NCI-H1436 treated with DMSO at 0.1 percent for 48 hours (cell line): ENCODE measurements at regions not wholly inside any gene's neighbourhood (a gene's known extent, or its start where the extent isn't known, plus 50 kb on each side); places are given as distances from the start of the nearest gene placed in this dataset.
A peak's percentile ranks its signal among the peaks of the same experiment; 100 is the strongest.
"Not testable (repeated sequence)": the region's sequence is repeated elsewhere in the genome, so short reads cannot be mapped to it uniquely, and the experiment has no call there.

Experiments
- DNase-seq: peaks from one replicate; lab custom pipeline; 2025; lab: John Stamatoyannopoulos, UW

DNA sequence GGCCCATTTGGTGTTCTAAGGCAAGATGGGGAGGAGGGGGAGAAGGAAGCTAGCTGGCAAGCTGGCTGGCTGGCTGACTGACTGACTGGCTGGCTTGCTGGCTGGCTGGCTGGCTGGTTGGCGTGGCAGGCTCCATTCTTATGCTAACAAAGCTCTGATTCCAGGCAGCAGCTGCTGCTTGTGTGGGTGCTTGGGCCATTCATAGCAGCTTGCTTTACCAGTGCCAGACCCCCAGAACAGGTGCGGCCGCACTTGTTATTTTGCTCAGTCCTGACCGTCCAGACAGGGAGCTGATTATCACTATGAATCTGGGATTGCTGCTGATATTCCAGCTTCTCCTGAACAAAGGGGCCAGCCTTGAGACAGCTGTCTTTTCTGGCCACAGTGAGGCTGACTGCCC, 131.2 kb upstream of the PAK3 start:
- DNase-seq = no peak

DNA sequence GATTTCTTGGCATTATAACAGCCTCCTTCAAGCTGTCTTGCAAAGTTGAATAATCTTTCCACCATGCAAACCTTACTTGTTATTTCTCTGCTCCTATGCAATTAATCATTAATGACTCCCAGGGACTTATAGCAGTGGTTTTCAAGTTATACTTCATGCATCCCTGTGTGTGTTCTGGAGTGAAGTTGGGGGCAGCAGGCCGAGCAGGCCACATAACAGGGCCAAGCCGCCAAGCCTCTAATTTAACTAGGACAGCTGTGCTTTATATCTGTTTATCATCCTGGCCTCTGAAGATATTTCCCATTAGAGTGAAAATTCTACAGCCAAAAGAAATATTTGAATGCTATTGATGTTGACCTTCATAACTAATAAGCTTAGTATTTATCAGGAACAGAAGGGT, 133.5 kb upstream of the PAK3 start:
- no peak for DNase-seq

DNA sequence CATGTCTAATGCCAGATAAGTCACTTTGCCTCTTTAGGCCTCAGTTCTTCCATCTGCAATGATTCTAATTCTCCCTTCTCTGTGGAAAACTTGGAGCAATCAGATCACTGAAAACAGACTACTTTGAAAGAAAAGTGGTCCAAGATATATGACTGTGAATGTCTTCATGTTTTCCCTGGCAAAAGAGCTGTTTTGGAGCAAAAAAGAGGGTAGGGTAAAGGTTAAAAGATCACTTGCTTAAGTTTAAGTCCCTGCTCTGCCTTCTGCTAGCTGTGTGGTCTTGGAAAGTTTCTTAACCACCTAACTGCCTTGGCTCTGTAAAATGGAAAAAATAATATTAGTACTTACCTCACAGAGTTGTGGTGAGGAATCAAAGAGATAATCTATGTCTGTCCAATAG, 140.3 kb upstream of the PAK3 start:
- DNase-seq = no peak

GRCh38 chrX:110954428-110955100, 141.4 kb upstream of the PAK3 start:
- DNase-seq = no peak

- DNase-seq = no peak
Observed at GRCh38 chrX:110951472-110952269, 144.3 kb upstream of the PAK3 start.

DNA sequence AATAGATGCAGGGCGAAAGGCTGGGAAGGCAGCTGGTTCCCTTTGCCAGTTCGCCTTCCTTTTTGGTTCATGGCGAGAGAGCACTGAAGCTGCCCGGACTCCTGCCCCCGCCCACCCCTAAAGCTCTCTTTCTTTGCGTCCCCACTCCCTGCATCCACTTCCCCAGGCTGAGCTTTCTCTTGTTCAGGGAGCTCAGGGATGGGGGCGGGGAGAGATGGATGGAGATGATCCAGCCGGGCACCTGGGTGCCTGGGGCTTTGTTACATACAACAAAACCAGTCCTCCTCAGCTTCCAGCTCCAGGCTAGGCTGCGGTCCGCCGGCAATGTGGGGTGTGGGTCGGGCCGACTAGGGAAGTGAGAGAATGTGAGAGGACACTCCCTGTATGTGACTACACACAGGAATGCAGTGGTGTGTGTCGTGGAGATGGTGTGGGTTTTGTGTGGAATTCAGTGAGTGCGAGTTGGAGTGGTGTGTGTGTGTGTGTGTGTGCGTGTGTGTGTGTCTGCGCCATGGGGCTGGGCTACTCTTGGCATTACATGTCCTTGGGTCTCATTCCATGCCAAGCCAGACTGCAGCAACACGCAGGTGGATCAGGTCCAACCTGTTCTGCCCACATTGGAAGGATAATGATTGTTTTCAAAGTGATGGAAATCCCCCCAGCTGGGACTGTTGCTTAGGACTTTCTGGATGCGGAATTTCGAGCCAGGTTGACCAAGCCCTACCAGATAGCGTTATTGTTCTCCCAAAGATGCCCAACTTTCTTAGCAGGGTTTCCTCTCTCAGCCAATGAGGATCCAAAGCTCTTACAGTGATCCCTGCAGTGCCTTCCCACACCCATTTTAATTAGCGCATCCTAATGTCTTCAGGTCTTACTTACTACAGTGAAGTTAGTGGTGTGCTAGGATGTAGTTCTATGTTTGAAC, 149.4 kb upstream of the CHRDL1 start:
- DNase-seq = no peak

DNA sequence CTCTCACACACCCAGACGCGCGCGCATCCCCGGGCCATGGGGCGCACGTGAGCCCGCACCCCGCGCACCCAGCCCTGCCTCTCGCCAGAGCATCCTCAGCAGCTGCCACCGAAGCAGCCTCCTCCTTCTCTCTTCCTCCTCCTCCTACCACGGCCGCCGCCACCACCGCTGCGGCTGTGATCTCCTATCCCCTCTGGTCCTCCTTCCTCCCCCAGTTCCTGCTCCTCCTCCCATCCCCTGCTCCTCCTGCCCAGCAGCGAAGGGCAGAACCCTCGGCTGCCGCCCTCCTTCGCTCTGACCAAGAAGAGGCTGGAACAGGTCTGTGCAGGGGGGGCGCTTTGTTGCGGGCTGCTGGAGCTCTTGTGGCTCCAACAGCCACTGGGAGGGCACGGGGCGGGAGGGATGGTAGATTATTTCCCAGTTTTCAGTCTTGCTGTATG, 148.7 kb upstream of the CHRDL1 start:
- no peak for DNase-seq

GRCh38 chrX:110941906-110942305, 146.3 kb upstream of the CHRDL1 start:
- DNase-seq = no peak

GRCh38 chrX:110938977-110939732, 143.5 kb upstream of the CHRDL1 start:
- no peak for DNase-seq

DNA sequence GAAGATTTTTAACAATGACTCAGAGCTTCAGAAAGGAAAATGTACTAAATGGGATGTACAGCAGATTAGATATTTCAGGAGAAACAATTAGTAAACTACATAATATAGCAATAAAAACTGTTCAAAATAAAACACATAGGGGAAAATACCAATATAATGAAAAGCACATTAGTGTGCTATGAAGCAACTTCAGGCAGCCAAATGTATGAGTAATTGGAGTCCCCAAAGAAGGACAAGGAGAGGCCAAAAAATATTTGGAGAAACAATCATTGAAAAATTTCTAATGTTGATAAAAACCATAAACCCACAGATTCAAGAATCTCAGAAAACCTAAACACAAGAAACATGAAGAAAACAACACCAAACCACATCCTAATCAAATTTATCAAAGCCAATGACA, 129.3 kb upstream of the CHRDL1 start:
- no peak for DNase-seq

DNA sequence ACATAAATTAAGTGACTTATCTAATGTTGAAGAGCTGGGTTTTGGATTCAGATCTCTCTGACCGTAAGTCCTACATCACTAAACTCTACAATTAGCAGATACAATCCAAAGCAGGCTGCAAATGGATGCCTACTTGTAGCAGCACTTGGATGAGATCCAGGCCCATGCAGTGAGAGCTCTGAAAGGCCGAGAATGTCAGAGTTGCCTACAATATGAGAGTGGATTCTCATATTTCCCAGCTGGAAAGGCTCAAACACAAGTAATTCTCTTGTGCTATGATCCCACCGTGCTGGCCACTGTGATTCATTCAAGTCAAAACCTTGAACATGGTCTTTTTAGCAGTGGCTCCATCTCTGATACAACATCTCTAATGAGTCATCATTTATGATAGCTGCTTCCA, 125.4 kb upstream of the CHRDL1 start:
- no peak for DNase-seq

- no peak for DNase-seq
Observed at GRCh38 chrX:110915570-110915969, 120.0 kb upstream of the CHRDL1 start.

DNA sequence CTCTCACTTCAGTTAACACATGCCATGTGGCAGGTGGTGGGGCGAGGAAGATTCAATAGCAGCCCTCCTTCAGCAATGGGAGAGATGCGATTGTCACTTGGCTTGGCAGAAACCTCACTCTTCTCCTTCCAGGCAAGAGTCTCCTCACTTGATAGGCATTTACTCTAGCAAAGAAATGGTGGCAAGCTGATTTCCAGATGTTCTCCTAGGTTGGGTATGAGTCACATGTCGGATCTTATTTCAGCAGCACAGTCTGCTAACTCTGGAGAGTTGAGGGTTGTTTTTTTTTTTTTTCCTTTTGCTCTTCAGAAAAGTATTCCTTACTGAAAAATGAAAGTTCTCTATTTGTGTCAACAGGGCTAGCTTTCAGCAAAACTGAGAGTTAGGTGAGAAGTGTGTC, 119.5 kb upstream of the CHRDL1 start:
- no peak for DNase-seq

DNA sequence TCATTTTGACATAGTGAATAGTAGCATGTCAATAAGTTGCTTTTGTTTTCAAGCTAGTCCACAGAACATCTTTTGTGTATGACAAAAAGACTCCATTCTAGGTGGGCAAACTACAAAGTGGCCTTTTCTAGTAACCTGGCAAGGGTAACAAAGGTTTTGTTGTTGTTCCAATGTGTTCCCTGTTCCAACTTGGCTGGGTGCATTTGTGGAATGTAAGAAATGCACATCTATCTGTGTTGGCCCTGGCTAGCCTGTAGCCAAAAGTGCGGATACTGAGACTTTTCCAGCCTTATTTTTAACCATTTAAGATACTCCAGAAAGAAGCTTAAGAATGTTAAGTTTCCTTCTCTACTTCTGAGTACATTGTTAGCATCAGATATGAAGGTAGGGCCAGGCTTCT, 118.7 kb upstream of the CHRDL1 start:
- DNase-seq = no peak

DNA sequence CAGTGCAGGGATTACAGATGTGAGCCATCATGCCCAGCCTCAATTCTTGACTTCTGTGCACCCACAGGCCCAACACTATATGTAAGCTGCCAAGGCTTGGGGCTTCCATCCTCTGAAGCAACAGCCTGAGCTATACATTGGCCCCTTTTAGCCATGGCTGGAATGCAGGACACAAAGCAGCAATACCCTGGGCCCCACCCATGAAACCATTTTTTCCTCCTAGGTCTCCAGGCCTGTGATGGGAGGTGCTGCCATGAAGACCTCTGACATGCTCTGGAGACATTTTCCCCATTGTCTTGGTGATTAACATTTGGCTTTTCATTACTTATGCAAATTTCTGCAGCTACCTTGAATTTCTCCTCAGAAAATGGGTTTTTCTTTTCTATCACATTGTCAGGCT, 109.1 kb upstream of the CHRDL1 start:
- DNase-seq = not testable (repeated sequence)

- DNase-seq = no peak
Observed at GRCh38 chrX:110881971-110882370, 86.4 kb upstream of the CHRDL1 start.

DNA sequence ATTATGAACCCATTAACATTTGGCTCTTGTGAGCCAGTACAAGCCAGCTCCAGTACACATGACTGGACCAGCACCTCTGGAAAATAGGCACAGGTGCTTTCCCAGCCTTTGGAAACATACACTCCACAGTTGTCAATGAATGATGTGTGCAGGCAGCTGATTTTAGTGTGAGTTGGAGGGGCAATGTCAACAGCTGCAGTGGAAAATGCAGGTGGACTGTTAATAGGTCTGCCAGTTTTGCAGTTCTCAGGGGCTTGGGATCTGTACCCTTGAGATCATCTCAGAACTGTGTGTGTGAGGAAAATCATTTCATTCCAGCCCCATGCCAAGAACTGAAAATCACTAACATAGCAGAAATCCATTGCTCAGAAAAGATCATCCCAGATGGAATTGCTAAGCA, 81.7 kb upstream of the CHRDL1 start:
- no peak for DNase-seq

GRCh38 chrX:110871839-110872238, 76.2 kb upstream of the CHRDL1 start:
- no peak for DNase-seq

GRCh38 chrX:110866421-110866820, 70.8 kb upstream of the CHRDL1 start:
- DNase-seq = no peak

DNA sequence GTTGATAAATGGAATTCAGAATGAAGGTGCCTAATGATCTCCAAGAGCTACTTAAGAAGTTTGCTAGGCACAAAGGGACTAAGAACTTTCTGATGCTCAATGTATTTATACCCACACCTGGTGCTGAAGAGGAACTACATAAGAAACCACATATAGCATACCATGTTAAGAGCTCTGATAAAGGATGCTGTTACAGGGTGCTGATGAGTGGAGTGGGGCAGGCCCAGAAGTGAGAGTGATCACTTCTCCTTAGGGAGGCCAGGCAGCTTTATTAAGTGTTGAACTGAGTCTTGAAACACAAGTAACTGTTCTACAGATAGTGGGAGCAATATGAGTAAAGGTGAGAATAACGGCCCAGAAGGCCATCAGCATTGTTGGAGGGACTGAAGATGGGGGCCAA, 68.3 kb upstream of the CHRDL1 start:
- no peak for DNase-seq

GRCh38 chrX:110858565-110858964, 62.9 kb upstream of the CHRDL1 start:
- DNase-seq = no peak

DNA sequence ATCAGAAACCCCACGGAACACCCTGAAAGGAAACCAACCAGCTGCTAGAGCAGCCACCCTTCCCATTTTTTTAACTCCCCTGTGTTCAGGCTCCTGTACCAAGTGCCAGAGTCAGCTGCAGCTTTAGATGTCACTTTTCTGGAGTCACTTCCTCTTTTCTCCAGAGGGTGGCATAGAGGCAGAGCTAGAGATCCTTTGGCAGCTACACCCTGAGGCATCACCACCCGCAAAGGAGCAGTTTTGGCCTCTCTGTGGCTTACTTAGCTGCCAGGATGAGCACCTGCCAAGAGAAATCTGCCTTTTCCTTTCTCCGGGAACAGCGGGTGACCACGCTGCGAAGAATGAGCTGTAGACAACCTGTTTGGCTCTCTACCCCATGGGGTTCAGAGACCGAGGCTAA, 58.0 kb upstream of the CHRDL1 start:
- peak; percentile 1 for DNase-seq
